IMR-90 (cell line): ENCODE measurements at regions not wholly inside any gene's neighbourhood (a gene's known extent, or its start where the extent isn't known, plus 50 kb on each side); places are given as distances from the start of the nearest gene placed in this dataset.

ENCODE experiments used
- ATAC-seq: fragments of 200-7000 bp; cut with Tn5 transposase; 2 replicates; pipeline ENCODE4 v1.9.1; 2020; ENCODE audit warnings: low read depth, mild to moderate bottlenecking, moderate library complexity
- BruUV-seq: library from RNA; stranded (reverse); fragments of 400-500 nt; replicated peaks from 2 replicates; lab custom pipeline; 2021; lab: Mats Ljungman, UMichigan
- CTCF ChIA-PET: fragments of 300-600 bp; formaldehyde crosslinking; extraction: SDS; loops from one replicate; lab custom pipeline; 2021; ENCODE audit warnings: antibody characterized with exemption; lab: Yijun Ruan, JAX
- POLR2A ChIA-PET: fragments of 300-600 bp; sonication (Branson Sonifier 250); formaldehyde crosslinking; loops from one replicate; lab custom pipeline; 2022; ENCODE audit warnings: antibody characterized with exemption; ENCODE audit not compliant: unreplicated experiment; lab: Charles Lee
- DNase-seq: peaks from one replicate; pipeline ENCODE4 v3.0.0; 2013
- H2AFZ ChIP-seq: replicated peaks from 2 replicates; pipeline ENCODE3; 2013; ENCODE audit warnings: low read length, mild to moderate bottlenecking; ENCODE audit not compliant: poor library complexity
- H2AK5ac ChIP-seq: 2 replicates; pipeline ENCODE4 v1.6.1; 2013; ENCODE audit warnings: low read depth, low read length, inconsistent platforms
- H2AK9ac ChIP-seq: replicated peaks from 2 replicates; pipeline ENCODE3; 2013; ENCODE audit warnings: mild to moderate bottlenecking, low read depth, low read length, moderate library complexity; ENCODE audit not compliant: poor library complexity
- H2BK120ac ChIP-seq: 2 replicates; pipeline ENCODE4 v1.6.1; 2013; ENCODE audit warnings: low read depth, low read length, inconsistent platforms
- H2BK15ac ChIP-seq: 3 replicates; pipeline ENCODE4 v1.6.1; 2013; ENCODE audit warnings: low read depth, low read length, inconsistent platforms
- H2BK20ac ChIP-seq: 2 replicates; pipeline ENCODE4 v1.6.1; 2013; ENCODE audit warnings: low read depth, mild to moderate bottlenecking, inconsistent platforms, low read length, moderate library complexity
- H2BK5ac ChIP-seq: 2 replicates; pipeline ENCODE4 v1.6.1; 2013; ENCODE audit warnings: mild to moderate bottlenecking, low read depth, low read length, inconsistent platforms; ENCODE audit not compliant: poor library complexity, severe bottlenecking
- H3K14ac ChIP-seq: replicated peaks from 2 replicates; pipeline ENCODE4 v1.6.1; 2013; ENCODE audit warnings: low read depth, low read length, inconsistent platforms
- H3K18ac ChIP-seq: 2 replicates; pipeline ENCODE4 v1.6.1; 2013; ENCODE audit warnings: low read depth, low read length, control low read depth
- H3K23ac ChIP-seq: 2 replicates; pipeline ENCODE4 v1.6.1; 2013; ENCODE audit warnings: low read depth, low read length, inconsistent platforms
- H3K27ac ChIP-seq: 2 replicates; pipeline ENCODE4 v1.5.1; 2013; ENCODE audit warnings: mild to moderate bottlenecking, control low read depth, low read length; ENCODE audit not compliant: insufficient read depth
- H3K27me3 ChIP-seq: 2 replicates; pipeline ENCODE4 v1.6.1; 2013; ENCODE audit warnings: low read length; ENCODE audit not compliant: control insufficient read depth, insufficient read depth
- H3K36me3 ChIP-seq: 2 replicates; pipeline ENCODE4 v1.6.1; 2013; ENCODE audit warnings: low read length, mixed read lengths; ENCODE audit not compliant: control insufficient read depth, insufficient read depth
- H3K4ac ChIP-seq: 2 replicates; pipeline ENCODE4 v1.6.1; 2013; ENCODE audit warnings: low read depth, low read length, inconsistent platforms
- H3K4me1 ChIP-seq: 2 replicates; pipeline ENCODE4 v1.6.1; 2013; ENCODE audit warnings: low read length, mixed read lengths; ENCODE audit not compliant: control insufficient read depth, insufficient read depth
- H3K4me2 ChIP-seq: 2 replicates; pipeline ENCODE4 v1.6.1; 2013; ENCODE audit warnings: low read depth, mild to moderate bottlenecking, control low read depth, low read length, moderate library complexity
- H3K4me3 ChIP-seq: 2 replicates; pipeline ENCODE4 v1.5.1; 2013; ENCODE audit warnings: low read depth, mild to moderate bottlenecking, control low read depth, low read length, moderate library complexity; ENCODE audit not compliant: insufficient read depth
- H3K56ac ChIP-seq: 2 replicates; pipeline ENCODE4 v1.6.1; 2013; ENCODE audit warnings: low read length, inconsistent platforms; ENCODE audit not compliant: insufficient read depth; ENCODE audit errors: extremely low read depth
- H3K79me1 ChIP-seq, 2 experiments: 2 replicates each; pipeline ENCODE4 v1.6.1; 2013; ENCODE audit warnings: low read length in 2 of 2, inconsistent platforms in 1 of 2, low read depth in 1 of 2
- H3K9ac ChIP-seq: 2 replicates; pipeline ENCODE4 v1.6.1; 2013; ENCODE audit warnings: low read depth, low read length, control low read depth
- H3K9me1 ChIP-seq: 2 replicates; pipeline ENCODE4 v1.6.1; 2013; ENCODE audit warnings: low read length, inconsistent platforms; ENCODE audit not compliant: insufficient read depth
- H3K9me3 ChIP-seq: 2 replicates; pipeline ENCODE4 v1.6.1; 2013; ENCODE audit warnings: low read length; ENCODE audit not compliant: control insufficient read depth, insufficient read depth
- H4K20me1 ChIP-seq: 2 replicates; pipeline ENCODE4 v1.6.1; 2013; ENCODE audit warnings: low read length, inconsistent platforms; ENCODE audit not compliant: insufficient read depth
- H4K5ac ChIP-seq: 2 replicates; pipeline ENCODE4 v1.6.1; 2013; ENCODE audit warnings: mild to moderate bottlenecking, low read depth, low read length, control low read depth
- H4K8ac ChIP-seq, 2 experiments: 2 replicates each; pipeline ENCODE4 v1.6.1; 2013; ENCODE audit warnings: low read depth in 2 of 2, low read length in 2 of 2, control low read depth in 1 of 2, inconsistent platforms in 1 of 2
- H4K91ac ChIP-seq: 2 replicates; pipeline ENCODE4 v1.6.1; 2013; ENCODE audit warnings: low read depth, low read length, inconsistent platforms; ENCODE audit not compliant: insufficient read depth
- BHLHE40 ChIP-seq: fragments of 150-350 bp; IDR thresholded peaks from 2 replicates; pipeline ENCODE4 v1.6.1; 2016; ENCODE audit warnings: mild to moderate bottlenecking, low read depth, low read length
- CEBPB ChIP-seq: IDR thresholded peaks from 2 replicates; pipeline ENCODE4 v1.6.1; 2012; ENCODE audit warnings: low read depth, low read length, improper control_type of control experiment
- CHD1 ChIP-seq: IDR thresholded peaks from 2 replicates; pipeline ENCODE4 v1.6.1; 2012; ENCODE audit warnings: low read depth, low read length, improper control_type of control experiment
- FOS ChIP-seq: fragments of 150-350 bp; IDR thresholded peaks from 2 replicates; pipeline ENCODE4 v1.6.1; 2016; ENCODE audit warnings: low read depth, low read length
- MAFK ChIP-seq: IDR thresholded peaks from 2 replicates; pipeline ENCODE4 v1.6.1; 2012; ENCODE audit warnings: low read depth, low read length, improper control_type of control experiment
- MAZ ChIP-seq: IDR thresholded peaks from 2 replicates; pipeline ENCODE4 v1.6.1; 2012; ENCODE audit warnings: low read depth, mild to moderate bottlenecking, low read length, improper control_type of control experiment, moderate library complexity, borderline replicate concordance
- MXI1 ChIP-seq: IDR thresholded peaks from 2 replicates; pipeline ENCODE4 v1.6.1; 2012; ENCODE audit warnings: low read depth, mild to moderate bottlenecking, low read length, moderate library complexity, borderline replicate concordance
- NFE2L2 ChIP-seq: fragments of 150-350 bp; IDR thresholded peaks from 2 replicates; pipeline ENCODE4 v1.6.1; 2016; ENCODE audit warnings: low read depth, mild to moderate bottlenecking, low read length
- POLR2A ChIP-seq: IDR thresholded peaks from 2 replicates; pipeline ENCODE4 v1.6.1; 2012; ENCODE audit warnings: mild to moderate bottlenecking, low read depth, low read length
- RAD21 ChIP-seq: IDR thresholded peaks from 2 replicates; pipeline ENCODE4 v1.6.1; 2012; ENCODE audit warnings: low read length, improper control_type of control experiment
- RCOR1 ChIP-seq: IDR thresholded peaks from 2 replicates; pipeline ENCODE4 v1.6.1; 2012; ENCODE audit warnings: mild to moderate bottlenecking, low read length, improper control_type of control experiment; ENCODE audit not compliant: insufficient replicate concordance
- RFX5 ChIP-seq: IDR thresholded peaks from 2 replicates; pipeline ENCODE4 v1.8.0; 2012; ENCODE audit warnings: low read depth, mild to moderate bottlenecking, low read length, moderate library complexity
- SMC3 ChIP-seq: fragments of 150-350 bp; IDR thresholded peaks from 2 replicates; pipeline ENCODE4 v1.6.1; 2016; ENCODE audit warnings: low read depth, mild to moderate bottlenecking, antibody characterized with exemption, low read length, moderate library complexity
- WGBS, 2 experiments: methylation state at CpG; one replicate each; pipeline versions ENCODE4 v1.1.5 to v1.1.7; 2013; ENCODE audit warnings: missing lambda C conversion rate in 2 of 2; ENCODE audit not compliant: insufficient read length in 1 of 2; ENCODE audit errors: extremely low coverage in 2 of 2; 5-methylcytosine and 5-hydroxymethylcytosine counted together
- dilution Hi-C: fragments of 300-500 bp; cut with HindIII; formaldehyde crosslinking; loops from one replicate; pipeline ENCODE4 v1.14.3; 2018; ENCODE audit warnings: low sequenced_read_pairs; ENCODE audit not compliant: unreplicated experiment
- in situ Hi-C: fragments of 300-500 bp; cut with MboI; formaldehyde crosslinking; loops from 3 replicates; pipeline ENCODE4 v1.14.3; 2019; ENCODE audit warnings: low sequenced_read_pairs, inconsistent platforms, mixed read lengths
- intact Hi-C: fragments of 100-400 bp; cut with micrococcal nuclease; formaldehyde crosslinking; loops from 2 replicates; pipeline ENCODE4 v1.10.0; 2022
- TF ChIP-seq, protein P1 (sequence below): conservative IDR thresholded peaks from 2 replicates; pipeline ENCODE4 v1.5.1; 2012; ENCODE audit warnings: mild to moderate bottlenecking, low read depth, low read length, improper control_type of control experiment
- TF ChIP-seq, protein P2 (sequence below): fragments of 150-350 bp; IDR thresholded peaks from 2 replicates; pipeline ENCODE4 v1.6.1; 2016; ENCODE audit warnings: low read depth, mild to moderate bottlenecking, low read length, moderate library complexity, borderline replicate concordance

DNA sequence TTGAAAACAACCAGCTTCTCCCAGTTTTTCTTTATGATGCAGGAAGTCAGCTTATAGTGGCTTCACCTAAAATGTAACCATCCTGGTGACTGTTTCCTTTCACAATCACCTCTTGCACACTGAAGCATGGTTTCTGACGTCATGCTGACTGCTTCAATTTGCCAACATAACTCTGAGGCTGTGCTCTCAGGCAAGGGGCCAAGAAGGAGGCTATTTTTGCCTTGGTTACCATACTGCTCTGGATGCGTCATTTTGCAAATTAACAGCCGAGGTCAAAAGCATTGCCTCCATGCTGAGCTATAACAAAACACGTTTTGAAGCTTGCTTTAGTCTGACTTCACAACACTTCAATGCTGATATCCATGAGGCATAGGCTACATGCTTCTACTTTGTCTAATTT is 397.8 kb downstream of the METTL4 start:
- 23% methylated on average over 3 of the region's 4 CpGs; no CpG with 5 or more reads in 1 of the 2 experiments for WGBS, 2 experiments
- H3K56ac ChIP-seq = no peak overlapping the region
- H2BK20ac ChIP-seq = no peak overlapping the region
- no peak overlapping the region for H3K27ac ChIP-seq
- no peak overlapping the region for H3K4ac ChIP-seq
- H3K4me1 ChIP-seq = no peaks in the 10 kb centered on the region
- no TSS peak for BruUV-seq
- H2BK120ac ChIP-seq = no peak overlapping the region
- H2BK5ac ChIP-seq = no peak overlapping the region
- H3K36me3 ChIP-seq = no peaks in the 10 kb centered on the region
- no peak overlapping the region for H4K8ac ChIP-seq
- H4K5ac ChIP-seq = no peak overlapping the region
- H3K79me1 ChIP-seq = no peaks in the 10 kb centered on the region
- no peak overlapping the region for H2BK15ac ChIP-seq
- H4K91ac ChIP-seq = no peak overlapping the region
- no peaks in the 10 kb centered on the region for H3K27me3 ChIP-seq
- H3K9me3 ChIP-seq = no peaks in the 10 kb centered on the region; the same call in 1 of the 2 replicates
- H3K14ac ChIP-seq = no peak overlapping the region
- DNase-seq (peak; percentile 48), ATAC-seq (no peak)
- H3K9me1 ChIP-seq = no peaks in the 10 kb centered on the region
- no peak overlapping the region for H2AFZ ChIP-seq
- no peak overlapping the region for H2AK9ac ChIP-seq
- no peak overlapping the region for H3K4me2 ChIP-seq
- POLR2A ChIA-PET = no interaction called here
- H3K23ac ChIP-seq = no peak overlapping the region
- TF ChIP-seq RFX5 = no peak
- TF ChIP-seq NFE2L2 = no peak
- no peak for TF ChIP-seq RAD21
- TF ChIP-seq, protein P1, sequence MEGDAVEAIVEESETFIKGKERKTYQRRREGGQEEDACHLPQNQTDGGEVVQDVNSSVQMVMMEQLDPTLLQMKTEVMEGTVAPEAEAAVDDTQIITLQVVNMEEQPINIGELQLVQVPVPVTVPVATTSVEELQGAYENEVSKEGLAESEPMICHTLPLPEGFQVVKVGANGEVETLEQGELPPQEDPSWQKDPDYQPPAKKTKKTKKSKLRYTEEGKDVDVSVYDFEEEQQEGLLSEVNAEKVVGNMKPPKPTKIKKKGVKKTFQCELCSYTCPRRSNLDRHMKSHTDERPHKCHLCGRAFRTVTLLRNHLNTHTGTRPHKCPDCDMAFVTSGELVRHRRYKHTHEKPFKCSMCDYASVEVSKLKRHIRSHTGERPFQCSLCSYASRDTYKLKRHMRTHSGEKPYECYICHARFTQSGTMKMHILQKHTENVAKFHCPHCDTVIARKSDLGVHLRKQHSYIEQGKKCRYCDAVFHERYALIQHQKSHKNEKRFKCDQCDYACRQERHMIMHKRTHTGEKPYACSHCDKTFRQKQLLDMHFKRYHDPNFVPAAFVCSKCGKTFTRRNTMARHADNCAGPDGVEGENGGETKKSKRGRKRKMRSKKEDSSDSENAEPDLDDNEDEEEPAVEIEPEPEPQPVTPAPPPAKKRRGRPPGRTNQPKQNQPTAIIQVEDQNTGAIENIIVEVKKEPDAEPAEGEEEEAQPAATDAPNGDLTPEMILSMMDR = no peak
- TF ChIP-seq BHLHE40 = no peak
- no peak for TF ChIP-seq MXI1
- TF ChIP-seq MAFK = no peak
- no peak for TF ChIP-seq CHD1
- no peak for TF ChIP-seq SMC3
- no peak for TF ChIP-seq CEBPB
- TF ChIP-seq POLR2A = no peak
- TF ChIP-seq, protein P2, sequence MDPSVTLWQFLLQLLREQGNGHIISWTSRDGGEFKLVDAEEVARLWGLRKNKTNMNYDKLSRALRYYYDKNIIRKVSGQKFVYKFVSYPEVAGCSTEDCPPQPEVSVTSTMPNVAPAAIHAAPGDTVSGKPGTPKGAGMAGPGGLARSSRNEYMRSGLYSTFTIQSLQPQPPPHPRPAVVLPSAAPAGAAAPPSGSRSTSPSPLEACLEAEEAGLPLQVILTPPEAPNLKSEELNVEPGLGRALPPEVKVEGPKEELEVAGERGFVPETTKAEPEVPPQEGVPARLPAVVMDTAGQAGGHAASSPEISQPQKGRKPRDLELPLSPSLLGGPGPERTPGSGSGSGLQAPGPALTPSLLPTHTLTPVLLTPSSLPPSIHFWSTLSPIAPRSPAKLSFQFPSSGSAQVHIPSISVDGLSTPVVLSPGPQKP = no peak
- TF ChIP-seq MAZ = no peak
- no peak for TF ChIP-seq RCOR1
- no peak for TF ChIP-seq FOS
- CTCF ChIA-PET = no interaction called here
- H3K4me3 ChIP-seq = no peak overlapping the region
- H4K20me1 ChIP-seq = no peaks in the 10 kb centered on the region
- no peak overlapping the region for H3K18ac ChIP-seq
- no peak overlapping the region for H3K9ac ChIP-seq
- no peak overlapping the region for H2AK5ac ChIP-seq
- intact Hi-C loops (no loop called here), dilution Hi-C loops (no loop called here), in situ Hi-C loops (no loop called here)
